T-helper 9 cell (primary cell): ENCODE measurements at regions not wholly inside any gene's neighbourhood (a gene's known extent, or its start where the extent isn't known, plus 50 kb on each side); places are given as distances from the start of the nearest gene placed in this dataset.
A peak's percentile ranks its signal among the peaks of the same experiment; 100 is the strongest.
"Not testable (repeated sequence)": the region's sequence is repeated elsewhere in the genome, so short reads cannot be mapped to it uniquely, and the experiment has no call there.

Source experiments
- DNase-seq: peaks from one replicate; pipeline ENCODE4 v3.0.0-alpha.2; 2020

DNA sequence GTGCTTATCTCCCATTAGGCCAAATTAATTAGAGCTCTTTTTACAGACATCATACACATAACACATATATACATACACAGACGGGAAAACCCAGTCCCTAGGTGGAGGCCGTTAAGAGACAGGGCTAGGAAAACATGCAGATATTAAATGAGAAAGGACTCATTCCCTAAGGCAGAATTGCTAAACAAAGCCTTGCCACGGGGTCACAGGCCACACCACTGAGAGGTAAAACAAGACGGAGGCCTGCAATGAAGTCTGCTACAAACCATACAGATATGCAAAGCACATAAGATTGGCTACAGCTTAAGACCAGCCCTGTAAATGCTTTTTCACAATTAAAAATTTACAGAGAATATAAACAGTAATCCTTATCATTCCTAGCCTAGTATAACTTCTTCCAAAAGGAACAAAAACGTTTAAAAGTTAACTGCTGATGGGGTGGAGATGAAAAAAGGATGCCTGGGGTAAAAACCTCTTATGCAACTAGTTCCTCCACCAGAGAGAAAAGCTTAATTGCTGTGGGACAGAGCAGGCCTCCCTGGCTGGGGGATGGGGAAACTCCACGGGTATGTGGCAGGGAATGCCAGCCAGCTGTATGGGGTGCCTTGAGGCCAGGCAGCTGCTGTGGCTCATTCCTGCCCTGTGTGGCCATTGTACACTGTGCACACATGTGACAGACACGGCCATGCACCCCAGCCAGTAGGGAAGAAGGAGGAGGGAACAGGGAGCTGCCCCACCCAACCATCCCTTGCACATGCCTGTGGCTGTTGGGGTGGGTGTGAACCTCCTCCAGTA, 481.4 kb upstream of the LMCD1 start:
- no peak for DNase-seq

DNA sequence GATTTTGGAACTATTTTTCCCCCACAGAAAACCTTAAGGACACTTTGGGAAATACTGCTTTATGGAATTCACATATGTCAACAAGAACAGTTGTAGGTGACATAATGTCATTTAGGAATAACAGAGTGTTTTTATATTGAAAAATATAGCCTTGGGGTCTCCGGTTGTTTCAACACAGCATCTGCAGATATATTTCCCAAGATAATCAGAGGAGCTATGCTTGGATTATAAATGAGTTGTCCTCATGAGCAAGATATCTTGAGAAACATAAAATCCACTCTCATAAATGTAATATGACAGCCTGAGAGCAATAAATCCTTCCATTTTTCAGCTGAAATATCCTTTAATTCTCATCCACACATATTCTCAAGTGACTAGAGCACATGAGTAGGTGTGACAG, 473.7 kb upstream of the LMCD1 start:
- no peak for DNase-seq

DNA sequence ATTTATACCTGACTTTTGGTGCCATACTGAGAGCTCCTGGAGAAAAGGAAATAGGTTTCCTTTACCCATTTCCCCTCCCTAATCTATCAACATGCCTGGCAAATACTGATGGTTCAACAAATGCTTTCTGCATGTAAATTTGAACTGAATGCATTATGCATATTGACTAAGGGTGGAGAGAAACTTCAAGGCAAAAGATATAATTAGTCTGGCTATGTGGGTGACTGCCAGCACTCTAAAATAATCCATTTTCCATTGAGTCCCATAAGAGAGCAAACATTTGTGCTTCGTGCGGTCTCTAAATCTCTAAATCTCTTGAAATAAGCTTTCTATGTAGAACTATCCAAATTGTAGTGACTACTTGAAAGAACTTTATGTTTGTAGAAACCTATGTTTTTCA, 451.3 kb upstream of the LMCD1 start:
- DNase-seq, result no peak

DNA sequence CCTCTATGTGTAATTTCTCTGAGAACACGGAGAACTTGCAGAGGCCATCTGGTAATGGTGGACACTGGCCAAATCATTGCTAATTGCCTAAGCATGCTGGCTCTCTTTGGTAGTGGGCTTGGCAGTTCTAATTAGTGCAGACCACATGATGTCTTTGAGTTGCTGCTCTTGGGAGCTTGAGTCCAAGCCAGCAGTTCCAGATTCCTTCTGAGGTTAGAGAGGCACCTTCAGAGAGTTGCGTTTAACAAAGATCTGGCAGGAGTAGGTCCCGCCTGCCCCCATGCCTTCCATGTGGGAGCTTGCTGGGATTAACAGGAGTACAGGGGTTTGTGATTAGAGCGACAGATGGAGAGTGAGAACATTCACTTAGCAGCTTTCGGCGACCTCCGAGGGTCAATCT, 449.0 kb upstream of the LMCD1 start:
- DNase-seq, result no peak

DNA sequence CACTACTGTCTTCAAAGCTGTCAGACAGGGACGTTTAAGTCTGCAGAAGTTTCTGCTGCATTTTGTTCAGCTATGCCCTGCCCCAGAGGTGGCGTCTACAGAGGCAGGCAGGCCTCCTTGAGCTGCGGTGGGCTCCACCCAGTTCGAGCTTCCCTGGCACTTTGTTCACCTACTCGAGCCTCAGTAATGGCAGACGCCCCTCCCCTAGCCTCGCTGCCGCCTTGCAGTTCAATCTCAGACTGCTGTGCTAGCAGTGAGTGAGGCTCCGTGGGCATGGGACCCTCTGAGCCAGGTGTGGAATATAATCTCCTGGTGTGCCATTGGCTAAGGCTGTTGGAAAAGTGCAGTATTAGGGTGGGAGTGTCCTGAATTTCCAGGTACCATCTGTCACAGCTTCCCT, 433.5 kb upstream of the LMCD1 start:
- DNase-seq, result not testable (repeated sequence)

DNA sequence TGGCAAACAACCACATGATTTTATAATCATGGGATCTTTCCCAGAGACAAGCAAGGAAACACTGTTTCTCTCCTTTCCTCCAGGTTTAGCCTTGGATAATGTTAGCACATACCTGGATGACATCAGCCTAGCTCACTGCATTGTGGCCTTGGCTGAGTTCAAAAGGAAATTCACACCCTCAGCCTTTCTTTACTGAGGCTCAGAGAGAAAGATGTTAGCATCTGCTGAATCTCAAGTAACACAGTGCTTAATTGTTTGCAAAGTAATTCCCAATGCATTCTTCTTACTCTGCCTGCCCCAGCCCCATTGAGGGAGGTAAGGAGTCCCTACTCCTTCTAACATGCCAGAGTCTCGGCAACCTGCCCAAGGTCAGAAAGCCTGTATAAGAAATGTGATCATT, 432.2 kb upstream of the LMCD1 start:
- no peak for DNase-seq

DNA sequence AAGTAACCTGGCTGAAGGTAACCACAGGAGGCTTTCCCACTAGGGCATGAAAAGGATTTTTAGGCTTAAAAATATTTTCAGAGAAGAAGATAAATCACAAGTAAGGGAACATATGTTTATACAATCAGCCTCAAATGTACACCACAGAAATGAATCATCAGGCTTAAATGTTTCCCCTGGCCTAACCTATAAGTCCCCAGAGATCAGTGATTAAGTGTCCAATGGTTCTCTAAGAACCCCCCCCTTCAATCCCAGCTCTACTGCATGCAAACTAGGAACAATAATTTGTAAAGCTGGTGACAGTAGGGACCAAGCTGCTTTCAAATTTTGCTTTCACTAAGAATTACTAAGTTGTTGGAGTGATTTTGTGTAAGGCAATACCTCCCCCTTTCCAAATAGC, 431.6 kb upstream of the LMCD1 start:
- no peak for DNase-seq

DNA sequence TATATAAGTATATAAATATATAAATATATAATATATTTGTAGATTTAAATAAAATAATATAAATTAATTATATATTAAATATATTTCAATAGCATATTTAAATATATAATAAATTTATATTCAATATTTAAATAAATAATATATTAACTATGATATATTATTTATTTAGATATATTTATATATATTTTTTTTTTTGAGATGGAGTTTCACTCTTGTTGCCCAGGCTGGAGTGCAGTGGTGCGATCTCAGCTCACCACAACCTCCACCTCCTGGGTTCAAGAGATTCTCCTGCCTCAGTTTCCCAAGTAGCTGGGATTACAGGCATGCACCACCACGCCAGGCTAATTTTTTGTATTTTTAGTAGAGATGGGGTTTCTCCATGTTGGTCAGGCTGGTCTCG, 426.9 kb upstream of the LMCD1 start:
- DNase-seq, result not testable (repeated sequence)

DNA sequence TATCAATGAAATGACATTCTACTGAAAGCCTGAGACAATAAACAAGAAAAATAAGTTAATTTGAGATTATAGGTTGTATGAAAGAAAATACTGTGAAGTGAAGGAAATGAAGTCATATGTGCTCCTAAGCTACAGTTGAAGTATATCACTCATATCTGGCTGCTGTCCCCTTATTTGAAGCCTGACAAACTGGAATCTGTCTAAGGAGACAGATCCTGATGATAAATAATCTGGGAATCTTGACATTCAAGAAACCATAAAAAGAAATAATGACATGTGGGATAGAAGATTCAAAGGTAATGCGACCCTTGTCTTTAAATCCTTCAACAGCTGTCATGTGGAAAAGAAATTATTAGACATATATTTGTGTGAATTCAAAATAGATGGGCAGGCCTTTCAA, 424.5 kb upstream of the LMCD1 start:
- DNase-seq, result no peak

DNA sequence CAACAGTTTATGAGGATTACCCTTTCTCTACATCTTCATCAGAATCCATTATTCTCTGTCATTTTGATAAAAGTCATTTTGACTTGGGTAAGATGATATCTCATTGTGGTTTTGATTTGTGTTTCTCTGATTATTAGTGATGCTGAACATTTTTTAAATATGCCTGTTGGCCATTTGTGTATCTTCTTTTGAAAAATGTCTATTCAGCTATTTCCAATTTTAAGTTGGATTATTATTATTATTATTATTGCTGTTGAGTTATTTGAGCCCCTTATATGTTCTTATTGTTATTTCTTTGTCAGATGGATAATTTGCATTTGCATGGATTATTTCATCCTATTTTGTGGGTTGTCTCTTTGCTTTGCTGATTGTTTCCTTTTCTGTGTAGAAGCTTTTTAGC, 421.2 kb upstream of the LMCD1 start:
- no peak for DNase-seq

DNA sequence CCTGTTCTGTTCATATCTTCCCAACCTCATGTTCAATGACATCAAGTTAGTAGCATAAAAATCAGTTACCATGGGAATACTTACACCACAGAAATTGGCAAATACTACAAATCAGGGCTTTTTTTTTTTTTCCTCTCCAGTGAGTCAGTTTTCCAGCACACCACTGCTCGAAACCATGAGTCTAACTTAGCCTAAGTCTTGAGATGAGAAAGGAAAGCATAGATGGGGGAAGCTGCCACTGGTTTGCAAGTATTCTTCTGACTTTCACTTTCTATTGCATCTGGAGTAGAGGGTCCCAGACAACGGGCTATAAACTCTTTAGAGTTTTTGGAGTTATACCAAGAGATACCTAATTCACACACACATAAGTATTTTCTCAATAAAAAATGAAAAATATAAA, 416.1 kb upstream of the LMCD1 start:
- no peak for DNase-seq

DNA sequence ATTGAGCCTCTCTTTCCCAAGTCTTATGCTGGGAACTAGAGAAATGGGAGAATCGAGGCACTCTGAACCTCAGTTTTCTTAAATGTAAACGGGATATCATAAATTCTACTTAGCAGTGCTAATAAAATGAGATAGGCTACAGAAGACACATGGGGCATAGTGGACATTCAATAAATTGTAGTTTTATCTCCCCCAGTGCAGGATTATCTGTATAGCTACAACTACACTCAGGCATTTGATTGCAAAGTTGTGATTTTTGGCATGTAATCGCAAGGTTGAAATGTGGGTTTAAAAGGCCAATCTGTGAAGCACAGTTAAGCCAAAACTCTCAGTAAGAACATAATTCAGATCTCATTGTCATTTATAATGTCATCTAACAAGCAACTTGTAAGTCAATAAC, 413.7 kb upstream of the LMCD1 start:
- DNase-seq, result no peak

DNA sequence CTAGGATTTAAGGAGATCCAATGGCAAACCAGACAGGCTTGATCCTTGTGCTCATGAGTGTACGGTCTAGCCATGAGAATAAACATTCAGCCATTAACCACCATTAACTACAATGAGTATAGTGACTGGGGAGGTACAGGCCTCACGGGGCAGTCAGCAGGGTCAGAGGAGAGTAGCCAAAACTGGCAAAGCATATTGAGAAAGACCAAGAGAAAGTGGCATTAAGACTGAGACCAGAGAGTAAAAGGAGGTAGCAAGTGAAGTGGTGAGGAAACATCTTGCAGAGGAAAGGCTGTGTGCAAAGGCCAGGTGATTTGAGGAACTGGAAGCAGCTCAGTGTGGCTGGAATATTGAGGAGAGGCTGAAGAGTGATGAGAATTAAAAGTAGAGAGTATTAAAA, 407.2 kb upstream of the LMCD1 start:
- DNase-seq, result no peak

DNA sequence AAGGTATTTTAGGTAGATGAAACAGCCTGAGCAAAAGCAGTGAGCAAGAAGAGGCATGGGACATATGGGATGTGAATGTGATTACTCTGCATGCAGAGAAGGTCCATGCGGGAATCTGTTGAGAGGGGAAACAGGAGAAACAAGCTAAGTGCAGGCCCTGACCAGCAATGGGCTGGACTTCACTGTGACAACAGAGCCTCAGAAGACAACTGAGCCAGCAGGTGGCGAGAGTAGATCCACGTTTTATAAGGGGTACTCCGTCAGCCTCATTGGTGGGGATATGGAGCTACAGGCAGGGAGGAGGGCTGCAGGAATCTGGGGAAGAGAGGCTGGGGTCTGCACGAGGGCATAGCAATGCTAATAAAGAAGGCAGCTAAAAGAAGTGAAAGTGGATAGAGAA, 405.9 kb upstream of the LMCD1 start:
- DNase-seq, result no peak

DNA sequence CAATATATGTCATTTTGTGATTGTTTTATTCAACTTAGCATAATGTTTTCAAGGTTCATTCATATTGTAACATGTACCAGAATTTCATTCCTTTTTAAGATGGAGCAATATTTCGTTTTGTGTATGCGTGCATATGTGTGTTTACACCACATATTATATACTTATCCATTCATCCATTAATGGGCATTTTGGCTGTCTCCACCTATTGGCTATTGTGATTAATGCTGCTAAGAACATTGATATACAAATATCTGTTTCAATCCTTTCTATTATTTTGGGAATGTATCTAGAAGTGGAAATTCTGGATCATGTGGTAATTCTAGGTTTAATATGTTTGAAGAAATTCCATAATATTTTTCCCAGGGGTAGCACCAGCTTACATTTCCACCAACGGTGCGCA, 403.9 kb upstream of the LMCD1 start:
- no peak for DNase-seq

DNA sequence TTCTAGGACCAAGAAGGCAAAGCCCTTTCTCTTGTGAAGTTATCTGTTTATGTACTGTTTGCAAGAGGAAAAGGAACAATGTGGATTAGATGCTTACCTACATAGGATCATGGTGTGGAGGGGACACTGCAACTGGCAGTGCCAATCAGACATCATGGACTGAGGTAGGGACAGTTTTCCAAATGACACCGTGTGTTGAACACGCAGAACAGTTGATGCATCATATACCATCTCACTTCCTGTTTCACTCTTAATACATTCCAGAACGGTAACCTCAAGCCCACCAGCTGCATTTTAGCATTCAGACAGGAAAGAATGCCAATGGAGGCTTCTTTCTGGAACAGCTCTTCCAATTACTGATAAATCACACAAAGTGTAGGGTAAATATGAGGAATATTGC, 397.7 kb upstream of the LMCD1 start:
- DNase-seq, result no peak

DNA sequence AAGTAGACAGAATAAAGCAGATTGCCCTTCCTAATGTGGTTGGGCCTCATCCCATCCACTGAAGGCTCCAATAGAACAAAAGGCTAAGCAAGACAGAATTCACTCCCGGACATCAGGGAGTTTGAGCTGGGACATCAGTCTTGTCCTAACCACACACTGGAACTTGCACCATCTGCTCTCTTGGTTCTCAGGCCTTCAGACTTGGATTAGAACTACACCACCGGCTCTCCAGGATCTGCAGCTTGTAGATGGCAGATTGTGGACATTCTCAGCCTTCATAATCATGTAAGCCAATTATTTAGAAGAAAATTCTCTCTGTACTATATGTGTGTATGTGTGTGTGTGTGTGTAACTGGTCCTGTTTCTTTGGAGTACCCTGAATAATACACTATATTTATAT, 394.7 kb upstream of the LMCD1 start:
- no peak for DNase-seq

DNA sequence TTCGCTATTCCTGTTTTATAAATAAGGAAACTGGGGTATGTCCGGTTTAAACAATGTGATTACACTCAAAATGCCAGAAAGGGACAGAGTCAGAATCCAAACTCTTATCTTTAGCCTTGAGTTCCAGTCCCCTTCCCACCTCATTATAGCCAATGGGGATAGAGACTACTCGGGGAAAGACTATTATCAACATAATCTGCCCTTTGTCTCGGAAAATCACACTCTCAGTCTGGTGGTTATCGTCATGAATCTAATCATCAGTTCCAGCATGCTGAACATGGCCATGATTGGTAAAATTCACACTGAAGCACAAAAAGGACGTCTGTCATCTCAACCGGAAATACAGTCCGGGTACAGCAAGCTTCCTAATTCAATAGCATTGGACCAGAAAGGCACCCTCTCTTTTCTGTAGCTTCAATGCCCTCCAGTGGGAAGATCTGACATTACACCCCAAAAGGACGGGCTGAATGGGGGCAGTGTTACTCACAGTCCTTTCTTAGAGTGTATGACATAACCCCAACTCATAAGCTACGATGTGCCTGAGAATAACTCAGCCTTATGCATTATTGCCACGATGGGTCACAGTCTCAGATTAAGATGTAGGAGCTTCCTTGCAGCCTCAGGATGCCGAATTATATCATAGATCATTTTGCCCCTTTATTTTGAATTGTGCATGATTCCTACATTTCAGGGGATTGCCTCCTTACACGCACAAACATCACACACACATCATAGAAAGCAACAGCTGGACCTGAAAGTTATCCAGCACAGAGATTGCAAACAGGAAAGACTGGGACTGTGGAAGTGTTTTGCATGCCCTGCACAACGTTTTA, 390.4 kb upstream of the LMCD1 start:
- DNase-seq, result peak; percentile 20

DNA sequence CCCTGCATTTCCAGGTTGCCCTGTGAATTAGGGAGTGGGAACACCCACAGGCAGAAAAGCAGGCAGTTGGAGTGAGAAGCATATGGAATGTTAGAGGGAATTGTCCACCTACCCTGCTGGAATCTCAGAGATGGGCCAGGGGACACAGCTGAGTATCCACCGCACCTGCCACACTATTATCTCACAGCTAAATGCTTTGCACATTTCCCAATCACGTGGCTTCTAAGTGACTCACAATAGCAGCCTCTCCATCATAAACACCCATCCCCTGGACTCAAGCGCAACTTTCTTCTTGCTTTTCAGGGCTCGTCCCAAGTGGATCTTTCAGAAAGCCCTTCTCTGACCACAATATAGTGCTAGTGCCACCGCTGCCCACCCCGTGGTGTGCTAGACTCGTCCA, 389.0 kb upstream of the LMCD1 start:
- no peak for DNase-seq

DNA sequence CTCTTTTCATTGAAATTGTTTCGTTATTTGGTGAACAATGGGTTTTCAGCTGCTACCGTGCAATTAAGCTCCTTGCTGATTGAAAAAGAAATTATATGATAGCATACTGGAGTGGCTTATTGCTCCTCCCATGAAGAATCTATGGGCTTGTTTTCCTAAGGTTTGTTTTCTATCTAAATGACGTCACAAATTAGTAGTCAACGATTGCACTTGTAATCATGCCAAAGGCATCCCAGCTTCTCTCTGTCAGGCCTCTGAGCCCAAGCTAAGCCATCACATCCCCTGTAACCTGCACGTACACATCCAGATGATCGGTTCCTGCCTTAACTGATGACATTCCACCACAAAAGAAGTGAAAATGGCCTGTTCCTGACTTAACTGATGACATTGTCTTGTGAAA, 388.0 kb upstream of the LMCD1 start:
- DNase-seq, result no peak

DNA sequence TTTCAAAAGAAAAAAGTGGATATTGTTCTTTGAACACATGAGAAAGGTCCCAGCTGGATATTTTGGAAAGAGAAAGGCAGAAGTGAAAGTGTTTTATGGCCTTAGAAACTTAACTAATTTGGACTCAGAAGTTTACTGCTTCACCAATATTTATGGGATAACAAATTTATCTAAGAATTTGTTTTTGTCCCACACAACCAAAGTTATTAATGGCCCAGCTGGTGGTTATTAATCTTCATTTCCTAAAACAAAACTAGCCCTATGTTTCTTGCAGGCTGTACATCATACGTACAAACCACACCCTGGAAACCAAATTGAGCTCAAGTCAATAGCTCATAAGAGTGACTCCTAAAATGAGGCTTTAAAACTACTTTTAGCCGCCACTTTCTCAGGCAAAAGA, 372.9 kb upstream of the LMCD1 start:
- no peak for DNase-seq

DNA sequence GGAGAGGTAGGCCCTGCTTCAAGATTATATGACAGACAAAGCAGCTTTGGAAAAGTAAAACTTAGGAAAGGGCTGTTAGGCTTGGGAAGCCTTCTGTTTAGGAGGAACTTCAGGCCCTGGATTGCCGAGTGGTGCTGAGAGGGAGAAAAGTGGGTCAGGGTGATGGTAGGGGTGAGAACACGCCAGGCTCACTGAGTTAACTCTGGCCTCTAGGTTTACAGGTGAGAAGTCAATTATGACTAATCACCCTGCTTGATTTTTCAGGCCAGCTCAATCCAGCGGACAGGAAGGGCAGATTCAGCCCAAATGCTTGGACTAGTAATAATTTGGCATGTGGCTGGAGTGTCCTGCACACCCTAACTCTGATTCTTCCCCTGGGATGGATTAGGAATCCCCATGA, 365.1 kb upstream of the LMCD1 start:
- no peak for DNase-seq

DNA sequence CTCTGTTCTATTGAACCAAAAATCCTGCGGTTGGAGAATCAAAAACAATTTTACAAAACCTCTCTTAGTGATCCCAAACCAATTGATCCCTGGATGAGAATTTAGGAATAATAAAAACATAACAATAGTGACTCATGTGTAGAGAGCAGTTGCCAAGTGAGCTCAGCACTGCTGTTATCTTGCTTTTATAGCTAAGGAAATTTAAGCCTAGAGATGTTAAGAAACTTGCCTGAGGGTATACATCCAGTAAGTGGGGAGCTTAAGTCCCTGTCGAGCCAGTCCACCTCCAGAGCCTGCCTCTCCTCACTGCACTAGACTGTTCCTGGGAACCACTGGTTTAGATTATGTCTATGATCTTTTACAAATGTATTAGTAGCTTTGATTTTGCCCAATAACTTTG, 358.4 kb upstream of the LMCD1 start:
- DNase-seq, result no peak

DNA sequence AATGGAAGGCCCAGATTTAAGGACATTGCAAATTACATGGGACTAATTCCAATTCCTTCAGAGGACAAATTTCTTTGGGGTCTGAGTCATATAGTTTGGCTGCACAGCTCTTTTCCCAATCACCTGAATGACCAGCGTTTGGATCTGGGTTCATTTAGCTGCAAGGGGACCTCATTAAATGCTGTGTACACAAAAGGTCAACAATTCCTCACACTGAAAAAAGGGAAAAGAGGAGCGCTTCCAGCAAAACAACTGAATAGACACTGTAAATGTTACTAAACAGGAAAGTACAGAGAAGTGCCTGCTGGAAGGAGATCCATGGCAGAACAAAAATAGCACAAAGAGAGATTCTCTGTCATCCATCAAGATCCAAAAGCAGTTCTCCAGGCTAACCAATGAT, 356.0 kb upstream of the LMCD1 start:
- DNase-seq, result no peak

DNA sequence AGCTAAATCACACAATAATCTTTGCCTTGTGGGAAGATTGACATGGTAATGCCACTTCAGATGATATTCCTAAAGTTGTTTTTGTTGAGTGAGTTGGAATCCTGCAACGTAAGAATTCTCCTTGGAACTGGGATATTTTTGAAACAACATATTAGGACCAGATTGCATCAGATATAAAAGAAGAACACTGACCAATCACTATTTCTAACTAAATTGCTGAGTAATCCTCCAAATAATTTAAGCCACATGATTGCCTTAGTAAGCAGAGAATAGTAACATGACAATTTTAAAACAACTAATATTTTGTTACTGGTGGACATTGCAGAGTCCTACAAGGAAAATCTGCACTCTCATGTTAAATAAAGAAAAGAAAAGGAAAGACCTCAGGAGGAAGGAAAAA, 353.9 kb upstream of the LMCD1 start:
- no peak for DNase-seq
